GM12872 (cell line): ENCODE measurements at regions not wholly inside any gene's neighbourhood (a gene's known extent, or its start where the extent isn't known, plus 50 kb on each side); places are given as distances from the start of the nearest gene placed in this dataset.

Experiments
- TF ChIP-seq, protein P1 (sequence below): IDR thresholded peaks from 3 replicates; pipeline ENCODE4 v1.5.1; 2011; ENCODE audit warnings: low read depth, mild to moderate bottlenecking, low read length, moderate library complexity; ENCODE audit not compliant: insufficient read depth

DNA sequence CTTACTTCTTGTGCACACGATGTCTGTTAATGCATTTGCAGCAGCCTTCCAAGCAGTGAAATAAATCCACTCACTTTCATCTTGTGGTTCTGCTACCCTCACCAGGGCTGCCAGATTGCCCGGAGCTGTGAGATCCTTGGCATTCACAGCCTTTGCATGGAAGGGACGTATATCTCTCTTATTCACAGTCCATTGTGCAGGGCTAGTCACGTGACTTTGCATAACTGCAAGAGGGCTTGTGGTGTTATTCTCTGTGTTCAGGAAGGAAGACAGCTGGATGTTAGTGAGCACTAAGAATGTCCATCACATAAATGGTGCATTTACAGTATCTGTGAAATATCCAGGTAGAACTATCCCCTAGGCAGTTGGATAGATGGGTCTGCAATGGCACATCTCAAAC, 96.5 kb upstream of the BEND4 start:
- TF ChIP-seq, protein P1, sequence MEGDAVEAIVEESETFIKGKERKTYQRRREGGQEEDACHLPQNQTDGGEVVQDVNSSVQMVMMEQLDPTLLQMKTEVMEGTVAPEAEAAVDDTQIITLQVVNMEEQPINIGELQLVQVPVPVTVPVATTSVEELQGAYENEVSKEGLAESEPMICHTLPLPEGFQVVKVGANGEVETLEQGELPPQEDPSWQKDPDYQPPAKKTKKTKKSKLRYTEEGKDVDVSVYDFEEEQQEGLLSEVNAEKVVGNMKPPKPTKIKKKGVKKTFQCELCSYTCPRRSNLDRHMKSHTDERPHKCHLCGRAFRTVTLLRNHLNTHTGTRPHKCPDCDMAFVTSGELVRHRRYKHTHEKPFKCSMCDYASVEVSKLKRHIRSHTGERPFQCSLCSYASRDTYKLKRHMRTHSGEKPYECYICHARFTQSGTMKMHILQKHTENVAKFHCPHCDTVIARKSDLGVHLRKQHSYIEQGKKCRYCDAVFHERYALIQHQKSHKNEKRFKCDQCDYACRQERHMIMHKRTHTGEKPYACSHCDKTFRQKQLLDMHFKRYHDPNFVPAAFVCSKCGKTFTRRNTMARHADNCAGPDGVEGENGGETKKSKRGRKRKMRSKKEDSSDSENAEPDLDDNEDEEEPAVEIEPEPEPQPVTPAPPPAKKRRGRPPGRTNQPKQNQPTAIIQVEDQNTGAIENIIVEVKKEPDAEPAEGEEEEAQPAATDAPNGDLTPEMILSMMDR, result no peak

DNA sequence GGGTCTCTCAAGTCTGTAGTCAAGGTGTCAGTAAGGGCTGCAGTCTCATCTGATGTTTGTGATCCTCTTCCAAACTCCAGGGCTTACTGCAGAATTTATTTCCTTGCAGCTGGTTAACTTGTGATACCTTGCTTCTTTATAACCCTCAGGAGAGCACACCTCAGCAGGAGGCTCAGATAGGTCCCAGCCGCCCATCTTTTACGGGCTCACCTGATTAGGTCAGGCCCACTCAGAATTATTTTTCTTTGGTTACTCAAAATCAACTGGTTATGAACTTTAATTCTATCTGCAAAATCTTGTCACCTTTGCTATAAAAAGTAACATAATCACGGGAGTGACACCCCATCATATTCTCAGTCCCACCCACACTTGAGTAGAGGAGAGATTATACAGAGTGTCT, 99.9 kb upstream of the BEND4 start:
- TF ChIP-seq, protein P1, result no peak

DNA sequence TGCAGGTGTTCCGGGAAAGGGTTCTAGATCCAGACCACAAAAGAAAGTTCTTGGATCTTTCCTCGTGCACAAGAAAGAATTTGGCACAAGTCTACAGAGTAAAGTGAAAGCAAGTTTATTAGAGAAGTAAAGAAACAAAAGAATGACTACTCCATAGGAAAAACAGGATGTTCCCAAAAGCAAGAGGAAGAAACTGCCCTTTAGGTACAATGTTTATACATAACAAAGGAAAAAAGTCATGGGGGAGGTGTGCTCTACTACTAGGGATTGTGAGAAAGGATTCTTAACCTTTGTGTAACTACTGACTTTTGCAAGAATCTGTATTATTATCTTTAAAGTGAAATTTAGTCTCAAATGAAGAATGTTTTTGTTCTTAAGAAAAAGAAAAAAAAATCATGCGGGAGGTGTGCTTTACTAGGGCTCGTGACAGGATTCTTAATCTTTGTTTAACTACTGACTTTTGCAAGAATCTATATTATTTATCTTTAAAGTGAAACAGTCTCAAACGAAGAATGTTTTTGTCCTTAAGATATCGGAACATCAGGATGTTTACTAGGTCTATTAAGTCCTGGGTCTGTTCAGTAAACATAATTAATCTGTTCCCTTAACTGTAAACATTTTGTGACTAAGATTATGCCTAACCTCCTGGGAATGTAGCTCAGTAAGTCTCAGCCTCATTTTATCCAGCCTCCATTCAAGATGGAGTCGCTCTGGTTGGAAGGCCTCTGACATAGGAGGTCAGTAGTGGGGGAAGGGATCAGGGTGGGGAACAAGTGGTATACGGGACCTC, 110.4 kb upstream of the BEND4 start:
- TF ChIP-seq, protein P1, result no peak

DNA sequence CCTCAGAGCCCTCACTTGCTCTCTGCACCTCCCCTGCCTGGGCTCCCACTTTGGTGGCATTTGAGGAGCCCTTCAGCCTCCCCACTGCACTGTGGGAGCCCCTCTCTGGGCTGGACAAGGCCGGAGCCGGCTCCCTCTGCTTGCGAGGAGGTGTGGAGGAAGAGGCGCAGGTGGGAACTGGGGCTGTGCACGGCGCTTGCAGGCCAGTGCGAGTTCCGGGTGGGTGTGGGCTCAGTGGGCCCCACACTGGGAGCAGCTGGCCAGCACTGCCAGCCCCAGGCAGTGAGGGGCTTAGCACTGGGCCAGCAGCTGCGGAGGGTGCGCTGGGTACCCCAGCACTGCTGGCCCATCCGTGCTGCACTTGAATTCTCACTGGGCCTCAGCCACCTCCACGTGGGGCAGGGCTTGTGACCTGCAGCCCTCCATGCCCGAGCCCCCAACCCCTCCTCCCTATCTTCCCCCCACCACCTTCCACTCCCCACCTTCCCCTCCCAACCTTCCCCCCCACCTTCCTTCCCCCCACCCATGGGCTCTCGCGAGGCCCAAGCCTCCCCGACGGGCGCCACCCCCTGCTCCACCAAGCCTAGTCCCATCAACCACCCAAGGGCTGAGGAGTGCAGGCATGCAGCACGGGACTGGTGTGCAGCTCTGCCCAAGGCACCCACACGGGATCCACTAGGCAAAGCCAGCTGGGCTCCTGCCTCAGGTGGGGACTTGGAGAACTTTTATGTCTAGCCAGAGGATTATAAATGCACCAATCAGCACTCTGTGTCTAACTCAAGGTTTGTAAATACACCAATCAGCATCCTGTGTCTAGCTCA, 113.5 kb upstream of the BEND4 start:
- TF ChIP-seq, protein P1, result no peak

DNA sequence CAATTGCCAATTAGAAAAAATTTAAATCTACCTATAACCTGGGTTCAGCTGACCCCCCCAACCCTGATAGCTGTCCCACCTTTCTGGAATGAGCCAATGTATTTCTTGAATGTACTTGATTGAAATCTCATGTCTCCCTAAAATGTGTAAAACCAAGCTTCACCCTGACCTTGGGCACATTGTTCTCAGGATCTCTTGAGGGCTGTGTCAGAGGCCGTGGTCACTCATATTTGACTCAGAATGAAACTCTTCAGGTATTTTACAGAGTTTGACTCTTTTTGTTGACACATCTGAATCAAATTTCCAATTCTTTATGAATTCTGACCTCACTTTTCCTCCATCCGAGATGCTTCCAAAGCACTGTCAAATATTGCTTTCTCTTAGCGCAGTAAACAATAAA, 115.3 kb upstream of the BEND4 start:
- TF ChIP-seq, protein P1, result no peak

DNA sequence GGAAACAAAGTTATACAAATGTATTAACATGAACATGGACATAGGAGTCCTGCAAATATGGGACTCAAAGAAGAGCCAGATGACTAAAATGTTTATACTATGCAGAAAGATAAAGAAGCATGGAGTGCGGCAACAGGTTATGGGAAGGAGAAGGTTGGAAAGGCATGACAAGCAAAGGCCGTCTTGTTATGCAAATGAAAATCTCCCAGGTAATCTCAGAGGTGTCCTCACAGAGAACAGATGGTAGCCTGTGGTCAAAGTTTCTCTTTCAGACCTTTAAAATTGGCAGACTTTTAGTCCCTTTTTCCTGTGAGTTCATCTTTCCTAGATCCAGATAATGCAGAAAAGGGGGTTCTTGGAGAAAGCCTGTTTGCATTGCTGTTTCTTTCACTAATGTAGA, 116.4 kb upstream of the BEND4 start:
- TF ChIP-seq, protein P1, result no peak

DNA sequence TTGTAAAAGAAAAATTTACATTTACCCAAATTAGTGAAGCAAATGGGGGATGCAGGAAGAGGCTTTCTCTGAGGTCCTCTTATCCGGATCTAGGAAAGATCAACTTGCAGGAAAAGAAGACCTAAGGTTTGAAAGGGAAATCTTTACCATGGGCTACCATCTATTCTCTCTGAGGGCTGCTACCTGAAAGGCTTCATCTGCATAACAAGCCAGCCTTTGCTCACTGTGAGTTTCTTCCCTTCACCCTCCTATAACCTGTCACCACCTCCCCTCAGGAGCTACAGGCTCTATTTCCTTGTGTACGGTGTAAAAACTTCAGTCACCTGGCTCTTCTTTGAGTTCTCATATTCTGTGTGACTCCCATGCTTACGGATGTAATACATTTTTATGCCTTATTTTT, 118.6 kb upstream of the BEND4 start:
- TF ChIP-seq, protein P1, result no peak
